Mesenchymal stem cell (in vitro differentiated cells and primary cell): ENCODE measurements at regions not wholly inside any gene's neighbourhood (a gene's known extent, or its start where the extent isn't known, plus 50 kb on each side); places are given as distances from the start of the nearest gene placed in this dataset.

Experiments used
- DNase-seq: peaks from one replicate; pipeline ENCODE4 v3.0.0-alpha.2; 2013
- H2AFZ ChIP-seq: one replicate; pipeline ENCODE4 v1.6.1; 2013; ENCODE audit warnings: low read depth, mild to moderate bottlenecking, control low read depth, inconsistent platforms, low read length, moderate library complexity
- H2AK5ac ChIP-seq: 2 replicates; pipeline ENCODE4 v1.6.1; 2013; ENCODE audit warnings: low read length, moderate library complexity, mild to moderate bottlenecking, inconsistent platforms; ENCODE audit not compliant: severe bottlenecking
- H2BK120ac ChIP-seq: one replicate; pipeline ENCODE4 v1.6.1; 2013; ENCODE audit warnings: low read depth, mild to moderate bottlenecking, inconsistent platforms, low read length, moderate library complexity
- H2BK12ac ChIP-seq, 2 experiments: one replicate each; pipeline ENCODE4 v1.6.1; 2013; ENCODE audit warnings: inconsistent platforms in 2 of 2, low read length in 2 of 2, mild to moderate bottlenecking in 2 of 2, moderate library complexity in 2 of 2, control low read depth in 1 of 2
- H2BK15ac ChIP-seq: one replicate; pipeline ENCODE4 v1.6.1; 2013; ENCODE audit warnings: mild to moderate bottlenecking, low read depth, inconsistent platforms; ENCODE audit not compliant: poor library complexity, severe bottlenecking
- H2BK5ac ChIP-seq: 2 replicates; pipeline ENCODE4 v1.6.1; 2013; ENCODE audit warnings: low read depth, mild to moderate bottlenecking, low read length, control low read depth, inconsistent platforms; ENCODE audit not compliant: poor library complexity, severe bottlenecking
- H3K14ac ChIP-seq, 2 experiments: one replicate each; pipeline ENCODE4 v1.6.1; 2013; ENCODE audit warnings: inconsistent platforms in 2 of 2, low read length in 2 of 2, control low read depth in 1 of 2, mild to moderate bottlenecking in 1 of 2, moderate library complexity in 1 of 2
- H3K18ac ChIP-seq, 2 experiments: one replicate each; pipeline ENCODE4 v1.6.1; 2013; ENCODE audit warnings: inconsistent platforms in 2 of 2, low read length in 2 of 2, control low read depth in 1 of 2, low read depth in 1 of 2, mild to moderate bottlenecking in 1 of 2
- H3K23ac ChIP-seq, 2 experiments: one replicate each; pipeline ENCODE4 v1.6.1; 2013; ENCODE audit warnings: inconsistent platforms in 2 of 2, low read length in 2 of 2, mild to moderate bottlenecking in 2 of 2, moderate library complexity in 2 of 2, control low read depth in 1 of 2
- H3K27ac ChIP-seq: 2 replicates; pipeline ENCODE4 v1.5.1; 2013; ENCODE audit warnings: mild to moderate bottlenecking, moderate library complexity, low read length, control low read depth, inconsistent platforms; ENCODE audit not compliant: poor library complexity, severe bottlenecking
- H3K27me3 ChIP-seq, 2 experiments: 2 replicates each; pipeline versions ENCODE4 v1.6.1 to v1.7.0; 2013; ENCODE audit warnings: low read length in 2 of 2, mild to moderate bottlenecking in 2 of 2, moderate library complexity in 2 of 2, control low read depth in 1 of 2, inconsistent platforms in 1 of 2; ENCODE audit not compliant: control insufficient read depth in 1 of 2, insufficient read depth in 1 of 2
- H3K36me3 ChIP-seq, 2 experiments: 2 replicates each; pipeline versions ENCODE4 v1.6.1 to v1.7.0; 2013; ENCODE audit warnings: low read length in 2 of 2, control low read depth in 1 of 2, inconsistent platforms in 1 of 2, low read depth in 1 of 2, mild to moderate bottlenecking in 1 of 2; ENCODE audit not compliant: insufficient read depth in 2 of 2, control insufficient read depth in 1 of 2
- H3K4ac ChIP-seq, 2 experiments: one replicate each; pipeline ENCODE4 v1.6.1; 2013; ENCODE audit warnings: inconsistent platforms in 2 of 2, low read length in 2 of 2, mild to moderate bottlenecking in 2 of 2, moderate library complexity in 2 of 2, control low read depth in 1 of 2, low read depth in 1 of 2
- H3K4me1 ChIP-seq: 2 replicates; pipeline ENCODE4 v1.6.1; 2013; ENCODE audit warnings: low read depth, low read length, control low read depth; ENCODE audit not compliant: control insufficient read depth, insufficient read depth
- H3K4me2 ChIP-seq: 2 replicates; pipeline ENCODE4 v1.6.1; 2013; ENCODE audit warnings: low read length, mild to moderate bottlenecking, inconsistent platforms; ENCODE audit not compliant: poor library complexity, severe bottlenecking
- H3K4me3 ChIP-seq, 2 experiments: 2 replicates each; pipeline versions ENCODE4 v1.5.1 to v1.7.0; 2013; ENCODE audit warnings: low read length in 2 of 2, mild to moderate bottlenecking in 2 of 2, control low read depth in 1 of 2, low read depth in 1 of 2; ENCODE audit not compliant: insufficient read depth in 1 of 2
- H3K79me1 ChIP-seq: replicated peaks from 2 replicates; pipeline ENCODE4 v1.6.1; 2013; ENCODE audit warnings: mild to moderate bottlenecking, control low read depth, low read length, inconsistent platforms; ENCODE audit not compliant: poor library complexity, severe bottlenecking
- H3K9ac ChIP-seq: 2 replicates; pipeline ENCODE4 v1.7.0; 2013; ENCODE audit warnings: mild to moderate bottlenecking, low read length, moderate library complexity
- H3K9me3 ChIP-seq: 2 replicates; pipeline ENCODE4 v1.7.0; 2013; ENCODE audit warnings: mild to moderate bottlenecking, low read length; ENCODE audit not compliant: control insufficient read depth
- H4K8ac ChIP-seq: one replicate; pipeline ENCODE4 v1.6.1; 2013; ENCODE audit warnings: inconsistent platforms, mild to moderate bottlenecking, low read length, moderate library complexity
- H4K91ac ChIP-seq: one replicate; pipeline ENCODE4 v1.6.1; 2013; ENCODE audit warnings: mild to moderate bottlenecking, low read length, inconsistent platforms
- WGBS: methylation state at CpG from one replicate; pipeline ENCODE4 v1.1.7; 2013; ENCODE audit warnings: mixed read lengths; 5-methylcytosine and 5-hydroxymethylcytosine counted together

- Histone ChIP-seq H3K23ac (no peak overlapping the region), H3K9ac (no peak overlapping the region), H3K4me3 (no peak overlapping the region), H2BK5ac (no peak overlapping the region), H3K79me1 (no peaks in the 10 kb centered on the region), H3K14ac (no peak overlapping the region), H3K4me1 (no peaks in the 10 kb centered on the region), H3K27ac (no peak overlapping the region), H3K9me3 (no peaks in the 10 kb centered on the region), H4K91ac (no peak overlapping the region), H2AK5ac (no peak overlapping the region), H2BK15ac (no peak overlapping the region), H2AFZ (no peak overlapping the region), H2BK120ac (no peak overlapping the region), H3K18ac (no peak overlapping the region), H3K4me2 (no peak overlapping the region), H2BK12ac (no peak overlapping the region), H3K36me3 (no peaks in the 10 kb centered on the region), H3K27me3 (no peaks in the 10 kb centered on the region), H3K4ac (no peak overlapping the region), H4K8ac (no peak overlapping the region)
- DNase-seq, result no peak
Measured at GRCh38 chr9:83141887-83142286, 78.9 kb upstream of the RASEF start.

- no peak overlapping the region for H3K23ac ChIP-seq
- DNase-seq, result no peak
- H4K91ac ChIP-seq, result no peak overlapping the region
- H3K4me2 ChIP-seq, result no peak overlapping the region
- H4K8ac ChIP-seq, result no peak overlapping the region
- WGBS, result no CpG with 5 or more reads among the region's 1 CpG
- no peak overlapping the region for H3K4me3 ChIP-seq
- no peak overlapping the region for H2BK12ac ChIP-seq
- no peaks in the 10 kb centered on the region for H3K79me1 ChIP-seq
- H3K9ac ChIP-seq, result no peak overlapping the region
- no peak overlapping the region for H3K4ac ChIP-seq
- H3K4me1 ChIP-seq, result no peaks in the 10 kb centered on the region
- H3K27ac ChIP-seq, result no peak overlapping the region
- H3K18ac ChIP-seq, result no peak overlapping the region
- H2BK15ac ChIP-seq, result no peak overlapping the region
- no peaks in the 10 kb centered on the region for H3K9me3 ChIP-seq
- no peak overlapping the region for H2BK5ac ChIP-seq
- H2AFZ ChIP-seq, result no peak overlapping the region
- H2AK5ac ChIP-seq, result no peak overlapping the region
- H3K14ac ChIP-seq, result no peak overlapping the region
- H3K27me3 ChIP-seq, result no peaks in the 10 kb centered on the region
- H2BK120ac ChIP-seq, result no peak overlapping the region
- no peaks in the 10 kb centered on the region for H3K36me3 ChIP-seq
Measured at GRCh38 chr9:83140061-83140460, 77.1 kb upstream of the RASEF start.

GRCh38 chr9:83138422-83139135 lies 75.6 kb upstream of the RASEF start:
- Histone ChIP-seq H3K14ac (no peak overlapping the region), H2BK12ac (no peak overlapping the region), H3K79me1 (no peaks in the 10 kb centered on the region), H2BK5ac (no peak overlapping the region), H3K4me3 (no peak overlapping the region), H3K4me2 (no peak overlapping the region), H2BK120ac (no peak overlapping the region), H3K27me3 (no peaks in the 10 kb centered on the region), H4K8ac (no peak overlapping the region), H2AFZ (no peak overlapping the region), H3K36me3 (no peaks in the 10 kb centered on the region), H3K27ac (no peak overlapping the region), H3K4me1 (no peaks in the 10 kb centered on the region), H3K4ac (no peak overlapping the region), H3K23ac (no peak overlapping the region), H3K9me3 (no peaks in the 10 kb centered on the region), H2BK15ac (no peak overlapping the region), H4K91ac (no peak overlapping the region), H3K18ac (no peak overlapping the region), H2AK5ac (no peak overlapping the region), H3K9ac (no peak overlapping the region)
- no peak for DNase-seq
- WGBS, result 92% methylated on average over 3 of the region's 4 CpGs

GRCh38 chr9:83133316-83133715 lies 70.4 kb upstream of the RASEF start:
- Histone ChIP-seq H3K79me1 (no peaks in the 10 kb centered on the region), H3K14ac (no peak overlapping the region), H3K4me1 (no peaks in the 10 kb centered on the region), H2BK5ac (no peak overlapping the region), H2BK12ac (no peak overlapping the region), H3K18ac (no peak overlapping the region), H4K91ac (no peak overlapping the region), H2AFZ (no peak overlapping the region), H2AK5ac (no peak overlapping the region), H3K27me3 (no peaks in the 10 kb centered on the region), H2BK15ac (no peak overlapping the region), H3K9me3 (no peaks in the 10 kb centered on the region), H3K23ac (no peak overlapping the region), H3K4me3 (no peak overlapping the region), H3K36me3 (no peaks in the 10 kb centered on the region), H4K8ac (no peak overlapping the region), H3K4me2 (no peak overlapping the region), H3K9ac (no peak overlapping the region), H2BK120ac (no peak overlapping the region), H3K4ac (no peak overlapping the region), H3K27ac (no peak overlapping the region)
- DNase-seq, result no peak
- 100% methylated on average over 2 of the region's 2 CpGs for WGBS
